Left hindlimb (tissue), 1 donor: ENCODE measurements at regions not wholly inside any gene's neighbourhood (a gene's known extent, or its start where the extent isn't known, plus 50 kb on each side); places are given as distances from the start of the nearest gene placed in this dataset.
"Not testable (repeated sequence)": the region's sequence is repeated elsewhere in the genome, so short reads cannot be mapped to it uniquely, and the experiment has no call there.

ENCODE experiments used
- DNase-seq: peaks from one replicate; pipeline ENCODE4 v3.0.0-alpha.2; 2018

- no peak for DNase-seq
These were observed 174.4 kb downstream of the RPIA start for GRCh38 chr2:88865801-88866371.

DNA sequence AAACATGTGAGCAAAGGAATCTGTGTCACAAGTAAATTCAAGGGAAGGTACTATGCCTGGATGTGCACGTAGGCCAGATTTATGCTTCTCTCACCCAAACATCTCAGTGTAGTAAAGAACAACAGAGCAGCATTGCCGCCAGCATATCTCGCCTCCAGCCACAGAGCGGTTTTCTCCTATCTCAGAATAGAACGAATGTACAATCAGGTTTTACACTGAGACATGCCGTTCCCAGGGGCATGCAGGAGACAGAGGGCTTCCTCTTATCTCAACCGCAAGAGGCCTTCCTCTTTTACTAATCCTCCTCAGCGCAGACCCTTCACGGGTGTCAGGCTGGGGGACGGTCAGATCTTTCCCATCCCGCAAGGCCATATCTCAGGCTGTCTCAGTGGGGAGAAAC lies 175.3 kb downstream of the RPIA start:
- DNase-seq, result no peak

GRCh38 chr2:88868861-88869260 lies 177.4 kb downstream of the RPIA start:
- no peak for DNase-seq

DNA sequence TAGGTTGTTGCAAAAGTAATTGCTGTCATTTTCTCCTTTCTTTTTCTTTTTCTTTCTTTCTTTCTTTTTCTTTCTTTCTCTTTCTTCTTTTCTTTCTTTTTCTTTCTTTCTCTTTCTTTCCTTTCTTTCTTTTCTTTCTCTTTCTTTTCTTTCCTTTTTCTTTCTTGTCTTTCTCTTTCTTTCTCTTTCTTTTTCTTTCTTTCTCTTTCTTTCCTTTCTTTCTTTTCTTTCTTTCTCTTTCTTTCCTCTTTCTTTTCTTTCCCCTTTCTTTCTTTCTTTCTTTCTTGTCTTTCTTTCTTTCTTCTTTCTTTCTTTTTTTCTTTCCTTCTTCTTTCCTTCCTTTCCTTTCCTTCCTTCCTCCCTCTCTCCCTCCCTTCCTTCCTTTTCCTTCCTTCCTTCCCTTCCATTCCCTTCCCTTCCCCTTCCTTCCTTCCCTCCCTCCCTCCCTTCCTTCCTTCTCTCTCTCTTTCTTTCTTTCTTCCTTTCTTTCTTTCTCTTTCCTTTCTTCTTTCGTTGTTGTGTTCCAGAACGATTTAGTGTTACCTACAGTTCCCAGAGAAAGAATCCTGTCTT lies 178.9 kb downstream of the RPIA start:
- DNase-seq, result no peak

- DNase-seq, result no peak
These were observed 179.9 kb downstream of the RPIA start for GRCh38 chr2:88871336-88871735.

GRCh38 chr2:88873620-88874019 lies 182.1 kb downstream of the RPIA start:
- no peak for DNase-seq

DNA sequence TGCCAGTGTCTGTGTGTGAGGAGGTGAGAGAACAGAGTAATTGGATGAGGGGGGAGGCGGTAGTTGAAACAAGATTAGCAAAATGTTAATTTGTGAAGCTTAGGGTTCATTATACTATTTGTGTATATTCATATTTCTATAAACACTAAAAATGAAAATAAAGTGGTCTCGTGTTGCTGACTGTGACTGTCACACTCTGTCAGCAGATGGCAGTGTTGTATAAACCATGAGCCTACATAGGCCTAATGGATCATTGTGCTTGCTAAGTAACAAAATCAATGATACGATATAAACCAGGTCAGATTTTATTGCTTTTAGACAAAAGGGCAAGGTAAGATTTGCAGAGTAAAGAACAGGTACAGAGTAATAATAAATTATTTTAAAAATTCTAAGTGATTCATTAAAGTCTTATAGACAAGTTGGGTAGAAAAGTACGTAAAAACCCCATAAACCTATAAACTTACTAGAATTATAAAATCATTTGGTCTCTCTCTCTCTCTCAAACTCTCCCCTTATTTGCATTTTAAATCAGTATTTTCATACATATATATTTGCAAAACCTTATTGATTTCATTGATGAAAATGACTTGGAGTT lies 182.7 kb downstream of the RPIA start:
- peak; percentile 29 for DNase-seq

- DNase-seq, result no peak
These were observed 184.3 kb downstream of the RPIA start for GRCh38 chr2:88875736-88876135.

GRCh38 chr2:88880441-88880953 lies 189.0 kb downstream of the RPIA start:
- peak; percentile 46 for DNase-seq

- no peak for DNase-seq
These were observed 193.8 kb downstream of the RPIA start for GRCh38 chr2:88885275-88885674.

DNA sequence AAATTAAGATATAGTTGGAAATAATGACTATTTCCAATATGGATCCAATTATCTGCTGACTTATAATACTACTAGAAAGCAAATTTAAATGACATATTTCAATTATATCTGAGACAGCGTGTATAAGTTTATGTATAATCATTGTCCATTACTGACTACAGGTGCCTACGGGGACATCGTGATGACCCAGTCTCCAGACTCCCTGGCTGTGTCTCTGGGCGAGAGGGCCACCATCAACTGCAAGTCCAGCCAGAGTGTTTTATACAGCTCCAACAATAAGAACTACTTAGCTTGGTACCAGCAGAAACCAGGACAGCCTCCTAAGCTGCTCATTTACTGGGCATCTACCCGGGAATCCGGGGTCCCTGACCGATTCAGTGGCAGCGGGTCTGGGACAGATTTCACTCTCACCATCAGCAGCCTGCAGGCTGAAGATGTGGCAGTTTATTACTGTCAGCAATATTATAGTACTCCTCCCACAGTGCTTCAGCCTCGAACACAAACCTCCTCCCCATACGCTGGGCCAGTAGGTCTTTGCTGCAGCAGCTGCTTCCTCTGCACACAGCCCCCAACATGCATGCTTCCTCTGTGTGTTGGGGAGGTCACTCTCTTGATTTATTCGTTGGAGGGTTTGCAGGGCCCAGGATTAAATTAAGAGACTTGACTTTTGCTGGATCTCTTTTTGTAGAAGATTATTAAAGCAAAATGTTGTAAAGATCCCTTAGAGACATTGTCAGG lies 194.4 kb downstream of the RPIA start:
- no peak for DNase-seq

DNA sequence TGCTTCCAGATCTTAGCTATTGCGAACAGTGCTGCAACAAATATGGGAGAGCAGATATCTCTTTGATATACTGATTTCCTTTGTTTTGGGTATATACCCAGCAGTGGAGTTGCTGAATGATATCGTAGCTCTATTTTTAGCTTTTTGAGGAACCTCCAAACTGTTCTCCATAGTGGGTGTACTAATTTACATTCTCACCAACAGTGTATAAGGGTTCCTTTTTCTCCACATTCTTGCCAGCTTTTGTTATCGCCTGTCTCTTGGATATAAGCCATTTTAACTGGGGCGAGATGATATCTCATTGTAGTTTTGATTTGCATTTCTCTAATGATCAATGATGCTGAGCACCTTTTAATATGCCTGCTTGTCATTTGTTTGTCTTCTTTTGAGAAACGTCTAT lies 196.0 kb downstream of the RPIA start:
- DNase-seq, result not testable (repeated sequence)

GRCh38 chr2:88892207-88892606 lies 200.7 kb downstream of the RPIA start:
- no peak for DNase-seq

GRCh38 chr2:88892788-88893187 lies 201.3 kb downstream of the RPIA start:
- DNase-seq, result no peak

- DNase-seq, result no peak
These were observed 205.5 kb downstream of the RPIA start for GRCh38 chr2:88896971-88897370.

GRCh38 chr2:88897715-88898114 lies 206.2 kb downstream of the RPIA start:
- no peak for DNase-seq

DNA sequence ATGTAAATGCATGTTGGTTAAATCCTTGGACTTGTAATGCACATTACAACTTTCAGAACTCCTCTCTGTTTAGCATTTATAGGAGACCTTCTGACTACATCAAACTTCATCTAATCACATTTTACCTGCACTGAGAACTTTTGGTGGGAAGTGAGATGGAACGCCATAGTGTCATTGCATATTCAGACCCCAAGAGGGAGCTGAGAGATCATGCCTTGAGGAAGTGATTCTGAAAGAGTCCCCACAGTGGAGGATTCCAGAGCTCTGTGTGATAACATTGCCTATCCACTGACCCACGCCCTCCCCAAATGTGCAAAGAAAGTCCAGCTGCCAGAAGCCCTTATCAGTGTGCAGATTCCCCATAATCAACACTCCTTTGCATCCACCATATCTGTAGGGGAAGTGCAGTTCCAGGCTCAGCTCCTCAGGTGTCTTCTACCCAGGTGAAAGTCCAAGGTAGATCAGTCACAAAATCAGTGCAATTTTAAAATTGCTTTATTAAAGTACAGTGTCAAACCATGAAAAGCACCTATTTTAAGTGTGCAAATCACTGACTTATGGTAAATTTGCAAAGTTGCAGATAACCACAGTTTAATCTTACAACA lies 212.4 kb downstream of the RPIA start:
- DNase-seq, result no peak

GRCh38 chr2:88913280-88913679 lies 221.8 kb downstream of the RPIA start:
- DNase-seq, result no peak

- DNase-seq, result no peak
These were observed 227.7 kb downstream of the RPIA start for GRCh38 chr2:88919087-88919738.

- not testable (repeated sequence) for DNase-seq
These were observed 228.9 kb downstream of the RPIA start for GRCh38 chr2:88920399-88920798.

- DNase-seq, result no peak
These were observed 233.1 kb downstream of the RPIA start for GRCh38 chr2:88924533-88924932.

DNA sequence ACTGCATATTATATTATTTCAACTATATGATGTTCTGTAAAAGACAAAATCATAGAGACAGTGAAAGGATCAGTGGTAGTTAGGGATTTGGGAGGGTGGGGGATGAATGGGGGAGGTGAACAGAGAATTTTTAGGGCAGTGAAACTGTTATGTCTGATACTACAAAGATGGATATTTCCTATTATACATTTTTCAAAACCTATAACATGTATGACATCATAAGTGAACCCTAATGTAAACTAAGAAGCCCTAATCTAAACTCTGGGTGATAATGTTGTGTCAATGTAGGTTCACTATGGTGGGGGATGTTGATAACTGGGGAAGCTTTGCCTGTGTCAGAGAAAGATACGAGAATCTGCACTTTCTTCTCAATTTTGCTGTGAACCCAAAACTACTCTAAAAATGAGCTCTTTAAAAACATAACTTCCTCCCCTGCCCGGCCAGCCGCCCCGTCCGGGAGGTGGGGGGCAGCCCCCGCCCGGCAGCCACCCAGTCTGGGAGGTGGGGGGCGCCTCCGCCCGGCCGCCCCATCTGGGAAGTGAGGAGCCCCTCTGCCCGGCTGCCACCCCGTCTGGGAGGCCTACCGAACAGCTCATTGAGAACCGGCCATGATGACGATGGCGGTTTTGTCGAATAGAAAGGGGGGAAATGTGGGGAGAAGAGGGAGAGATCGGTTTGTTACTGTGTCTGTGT lies 234.4 kb downstream of the RPIA start:
- no peak for DNase-seq
